Smooth muscle cell (in vitro differentiated cells): ENCODE measurements at regions not wholly inside any gene's neighbourhood (a gene's known extent, or its start where the extent isn't known, plus 50 kb on each side); places are given as distances from the start of the nearest gene placed in this dataset.

Source experiments
- DNase-seq: peaks from one replicate; lab custom pipeline; 2025; ENCODE audit not compliant: unreplicated experiment; lab: John Stamatoyannopoulos, UW
- H2AFZ ChIP-seq: fragments of 200-600 bp; sonication (generic); 2 replicates; pipeline ENCODE4 v1.6.0; 2016; ENCODE audit warnings: antibody characterized with exemption, low read depth, mild to moderate bottlenecking
- H3F3A ChIP-seq: fragments of 200-600 bp; sonication (generic); 2 replicates; pipeline ENCODE4 v1.6.0; 2017; ENCODE audit warnings: antibody characterized with exemption, low read depth
- H3K27ac ChIP-seq: fragments of 200-600 bp; sonication (generic); 2 replicates; pipeline ENCODE4 v1.5.1; 2016; ENCODE audit warnings: low read depth, mild to moderate bottlenecking
- H3K27me3 ChIP-seq: fragments of 200-600 bp; sonication (generic); 2 replicates; pipeline ENCODE4 v1.6.1; 2016; ENCODE audit warnings: low read depth, mild to moderate bottlenecking
- H3K36me3 ChIP-seq: fragments of 200-600 bp; sonication (generic); 2 replicates; pipeline ENCODE4 v1.5.1; 2016; ENCODE audit warnings: low read depth
- H3K4me1 ChIP-seq: fragments of 200-600 bp; sonication (generic); 2 replicates; pipeline ENCODE4 v1.5.1; 2016; ENCODE audit warnings: low read depth
- H3K4me2 ChIP-seq: fragments of 200-600 bp; sonication (generic); 2 replicates; pipeline ENCODE4 v1.6.0; 2016; ENCODE audit warnings: mild to moderate bottlenecking
- H3K4me3 ChIP-seq: fragments of 200-600 bp; sonication (generic); 2 replicates; pipeline ENCODE4 v1.5.1; 2016; ENCODE audit warnings: mild to moderate bottlenecking
- H3K79me2 ChIP-seq: fragments of 200-600 bp; sonication (generic); 2 replicates; pipeline ENCODE4 v1.6.0; 2016; ENCODE audit warnings: low read depth, mild to moderate bottlenecking
- H3K9ac ChIP-seq: fragments of 200-600 bp; sonication (generic); 2 replicates; pipeline ENCODE4 v1.6.0; 2016; ENCODE audit warnings: low read depth
- H3K9me3 ChIP-seq: fragments of 200-600 bp; sonication (generic); replicated peaks from 2 replicates; pipeline ENCODE4 v1.5.1; 2016; ENCODE audit warnings: low read depth
- H4K20me1 ChIP-seq: fragments of 200-600 bp; sonication (generic); 2 replicates; pipeline ENCODE4 v1.6.0; 2016; ENCODE audit warnings: low read depth
- CTCF ChIP-seq: fragments of 200-600 bp; sonication (generic); IDR thresholded peaks from 2 replicates; pipeline ENCODE4 v1.5.1; 2017; ENCODE audit warnings: borderline replicate concordance, mild to moderate bottlenecking, antibody characterized with exemption; ENCODE audit not compliant: insufficient read depth, poor library complexity, severe bottlenecking
- WGBS: methylation state at CpG from one replicate; pipeline ENCODE4 v1.1.7; 2016; ENCODE audit warnings: low lambda C conversion rate; 5-methylcytosine and 5-hydroxymethylcytosine counted together

GRCh38 chr11:28922386-28922981, 814.3 kb downstream of the METTL15 start:
- H3K4me1 ChIP-seq = no peaks in the 10 kb centered on the region
- no peaks in the 10 kb centered on the region for H4K20me1 ChIP-seq
- no peaks in the 10 kb centered on the region for H3F3A ChIP-seq
- H3K4me3 ChIP-seq = no peak overlapping the region
- WGBS = 67% methylated on average over 2 of the region's 2 CpGs
- no peak overlapping the region for H3K9ac ChIP-seq
- no peaks in the 10 kb centered on the region for H3K36me3 ChIP-seq
- no peak for DNase-seq
- TF ChIP-seq CTCF = no peak
- no peak overlapping the region for H3K4me2 ChIP-seq
- H2AFZ ChIP-seq = no peak overlapping the region
- no peaks in the 10 kb centered on the region for H3K27me3 ChIP-seq
- no peaks in the 10 kb centered on the region for H3K79me2 ChIP-seq
- no peaks in the 10 kb centered on the region for H3K9me3 ChIP-seq
- H3K27ac ChIP-seq = no peak overlapping the region

- H3K36me3 ChIP-seq = no peaks in the 10 kb centered on the region
- 85% methylated on average over 5 of the region's 5 CpGs for WGBS
- TF ChIP-seq CTCF = no peak
- H3K4me1 ChIP-seq = no peaks in the 10 kb centered on the region
- H2AFZ ChIP-seq = no peak overlapping the region
- no peak overlapping the region for H3K4me2 ChIP-seq
- H3K27ac ChIP-seq = no peak overlapping the region
- no peaks in the 10 kb centered on the region for H3K27me3 ChIP-seq
- no peaks in the 10 kb centered on the region for H3F3A ChIP-seq
- no peaks in the 10 kb centered on the region for H3K9me3 ChIP-seq
- DNase-seq = no peak
- no peak overlapping the region for H3K4me3 ChIP-seq
- H3K79me2 ChIP-seq = no peaks in the 10 kb centered on the region
- H3K9ac ChIP-seq = no peak overlapping the region
- no peaks in the 10 kb centered on the region for H4K20me1 ChIP-seq
Observed at GRCh38 chr11:28919194-28919593, 811.0 kb downstream of the METTL15 start.

- no peak overlapping the region for H2AFZ ChIP-seq
- H3K27me3 ChIP-seq = no peaks in the 10 kb centered on the region
- no peaks in the 10 kb centered on the region for H3K36me3 ChIP-seq
- H3K4me3 ChIP-seq = no peak overlapping the region
- DNase-seq = no peak
- H3K4me2 ChIP-seq = no peak overlapping the region
- H3K9me3 ChIP-seq = no peaks in the 10 kb centered on the region
- no peak overlapping the region for H3K27ac ChIP-seq
- no peaks in the 10 kb centered on the region for H3K4me1 ChIP-seq
- no peak for TF ChIP-seq CTCF
- H4K20me1 ChIP-seq = no peaks in the 10 kb centered on the region
- H3F3A ChIP-seq = no peaks in the 10 kb centered on the region
- H3K79me2 ChIP-seq = no peaks in the 10 kb centered on the region
- no peak overlapping the region for H3K9ac ChIP-seq
Observed at GRCh38 chr11:28913883-28914282, 805.7 kb downstream of the METTL15 start.

- 97% methylated on average over 1 of the region's 1 CpG for WGBS
Observed at GRCh38 chr11:28911829-28912228, 803.6 kb downstream of the METTL15 start.

More at GRCh38 chr11:28911829-28912228, 803.6 kb downstream of the METTL15 start:
- no peaks in the 10 kb centered on the region for H3K9me3 ChIP-seq
- no peaks in the 10 kb centered on the region for H3K36me3 ChIP-seq
- H2AFZ ChIP-seq = no peak overlapping the region
- no peak overlapping the region for H3K27ac ChIP-seq
- H4K20me1 ChIP-seq = no peaks in the 10 kb centered on the region
- no peak overlapping the region for H3K9ac ChIP-seq
- no peaks in the 10 kb centered on the region for H3K79me2 ChIP-seq
- H3K4me2 ChIP-seq = no peak overlapping the region
- DNase-seq = no peak
- no peak overlapping the region for H3K4me3 ChIP-seq
- H3K4me1 ChIP-seq = no peaks in the 10 kb centered on the region
- H3F3A ChIP-seq = no peaks in the 10 kb centered on the region
- no peak for TF ChIP-seq CTCF
- H3K27me3 ChIP-seq = no peaks in the 10 kb centered on the region
